Osteocyte (in vitro differentiated cells): ENCODE measurements at regions not wholly inside any gene's neighbourhood (a gene's known extent, or its start where the extent isn't known, plus 50 kb on each side); places are given as distances from the start of the nearest gene placed in this dataset.

ENCODE experiments used
- DNase-seq: peaks from one replicate; pipeline ENCODE4 v3.0.0; 2021; ENCODE audit warnings: mixed read lengths; ENCODE audit not compliant: unreplicated experiment; ENCODE audit errors: extremely low spot score
- H3K27ac Mint-ChIP-seq: one replicate; pipeline ENCODE4 v1.8.0; 2021; ENCODE audit warnings: mild to moderate bottlenecking, mixed read lengths; ENCODE audit not compliant: unreplicated experiment
- H3K27me3 Mint-ChIP-seq: one replicate; pipeline ENCODE4 v1.8.0; 2021; ENCODE audit warnings: mixed read lengths; ENCODE audit not compliant: unreplicated experiment
- H3K36me3 Mint-ChIP-seq: one replicate; pipeline ENCODE4 v1.8.0; 2021; ENCODE audit warnings: mixed read lengths; ENCODE audit not compliant: unreplicated experiment
- H3K4me1 Mint-ChIP-seq: one replicate; pipeline ENCODE4 v1.8.0; 2021; ENCODE audit warnings: mixed read lengths; ENCODE audit not compliant: unreplicated experiment
- H3K4me3 Mint-ChIP-seq: one replicate; pipeline ENCODE4 v1.8.0; 2021; ENCODE audit warnings: mild to moderate bottlenecking, moderate library complexity, mixed read lengths; ENCODE audit not compliant: unreplicated experiment
- H3K9me3 Mint-ChIP-seq: one replicate; pipeline ENCODE4 v1.8.0; 2021; ENCODE audit warnings: mixed read lengths; ENCODE audit not compliant: unreplicated experiment
- CTCF ChIP-seq: fragments of 200-600 bp; sonication (generic); IDR thresholded peaks from 2 replicates; pipeline ENCODE4 v1.5.0; 2021; ENCODE audit warnings: antibody characterized with exemption, mild to moderate bottlenecking, moderate library complexity

DNA sequence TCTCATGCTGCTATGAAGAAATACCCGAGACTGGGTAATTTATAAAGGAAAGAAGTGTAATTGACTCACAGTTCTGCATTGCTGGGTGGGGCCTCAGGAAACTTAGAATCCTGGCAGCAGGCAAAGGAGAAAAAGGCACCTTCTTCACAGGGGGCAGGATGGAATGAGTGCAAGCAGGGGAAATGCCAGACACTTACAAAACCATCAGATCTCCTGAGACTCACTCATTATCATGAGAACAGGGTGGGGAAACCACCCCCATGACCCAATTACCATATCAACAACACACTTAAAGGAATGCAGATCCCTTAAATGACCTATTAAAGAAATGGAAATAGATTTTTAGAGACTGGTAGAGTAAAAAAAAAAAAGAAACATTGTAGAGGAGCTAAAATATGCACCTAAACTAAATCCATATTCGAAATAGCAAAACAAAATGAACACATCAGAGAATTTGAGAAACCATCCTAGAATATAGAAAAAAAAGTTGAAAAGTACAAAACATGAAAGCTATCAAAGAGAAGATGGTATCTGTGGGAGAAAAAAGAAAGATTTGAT, 104.3 kb upstream of the UGT8 start:
- no peak for DNase-seq
- H3K4me3 Mint-ChIP-seq = no peak overlapping the region
- H3K4me1 Mint-ChIP-seq = no peaks in the 10 kb centered on the region
- no peak for TF ChIP-seq CTCF
- H3K9me3 Mint-ChIP-seq = peaks cover 3% of the 10 kb centered on the region
- H3K27ac Mint-ChIP-seq = no peak overlapping the region
- no peaks in the 10 kb centered on the region for H3K36me3 Mint-ChIP-seq
- peaks cover 17% of the 10 kb centered on the region for H3K27me3 Mint-ChIP-seq

- DNase-seq = no peak
- H3K4me1 Mint-ChIP-seq = no peaks in the 10 kb centered on the region
- no peaks in the 10 kb centered on the region for H3K36me3 Mint-ChIP-seq
- no peak overlapping the region for H3K27ac Mint-ChIP-seq
- H3K27me3 Mint-ChIP-seq = peaks cover 20% of the 10 kb centered on the region
- peaks cover 3% of the 10 kb centered on the region for H3K9me3 Mint-ChIP-seq
- no peak for TF ChIP-seq CTCF
- no peak overlapping the region for H3K4me3 Mint-ChIP-seq
These were observed 103.1 kb upstream of the UGT8 start for GRCh38 chr4:114495471-114495928.

- no peak for TF ChIP-seq CTCF
- DNase-seq = no peak
- Mint-ChIP-seq H3K27me3 (peaks cover 31% of the 10 kb centered on the region), H3K4me1 (no peaks in the 10 kb centered on the region), H3K4me3 (no peak overlapping the region), H3K9me3 (peaks cover 3% of the 10 kb centered on the region), H3K27ac (no peak overlapping the region), H3K36me3 (no peaks in the 10 kb centered on the region)
These were observed 101.5 kb upstream of the UGT8 start for GRCh38 chr4:114497116-114497515.

- DNase-seq = no peak
- H3K27me3 Mint-ChIP-seq = peaks cover 43% of the 10 kb centered on the region
- no peak overlapping the region for H3K4me3 Mint-ChIP-seq
- TF ChIP-seq CTCF = no peak
- H3K9me3 Mint-ChIP-seq = no peaks in the 10 kb centered on the region
- H3K36me3 Mint-ChIP-seq = no peaks in the 10 kb centered on the region
- no peak overlapping the region for H3K27ac Mint-ChIP-seq
- H3K4me1 Mint-ChIP-seq = no peaks in the 10 kb centered on the region
These were observed 89.3 kb upstream of the UGT8 start for GRCh38 chr4:114509340-114509739.

DNA sequence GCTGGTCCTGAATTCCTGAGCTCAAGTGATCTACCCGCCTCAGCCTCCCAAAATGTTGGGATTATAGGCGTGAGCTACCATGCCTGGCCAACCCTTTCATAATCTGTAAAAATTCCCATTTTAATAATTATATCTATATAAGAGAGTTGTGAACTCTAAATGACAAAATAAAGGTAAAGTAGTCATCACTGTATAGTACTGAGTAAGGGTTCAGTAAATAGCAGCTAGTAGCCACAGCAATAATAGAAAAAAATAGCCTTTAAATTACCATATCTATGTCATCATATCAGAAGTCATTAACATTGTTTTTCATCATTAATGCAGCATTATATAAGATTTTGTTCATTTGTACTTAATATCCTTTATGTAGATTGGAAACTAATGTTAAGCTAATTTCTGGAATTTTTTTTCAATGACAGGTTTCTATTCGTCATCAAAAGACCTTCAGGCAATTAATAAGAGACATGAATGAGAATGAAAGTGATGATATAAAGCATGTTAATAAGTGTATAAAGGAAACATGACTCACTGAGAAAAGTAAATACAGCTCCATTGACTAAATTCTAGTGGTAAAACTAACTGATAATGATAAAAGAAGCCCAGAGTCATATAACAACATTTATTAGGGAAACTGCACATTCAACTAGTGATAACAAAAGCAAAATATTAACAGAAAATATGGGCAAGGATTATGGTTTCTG, 85.9 kb upstream of the UGT8 start:
- no peak for TF ChIP-seq CTCF

More for the DNA sequence above, 85.9 kb upstream of the UGT8 start:
- H3K36me3 Mint-ChIP-seq = no peaks in the 10 kb centered on the region
- H3K27ac Mint-ChIP-seq = no peak overlapping the region
- no peaks in the 10 kb centered on the region for H3K9me3 Mint-ChIP-seq
- no peak for DNase-seq
- no peaks in the 10 kb centered on the region for H3K4me1 Mint-ChIP-seq
- H3K4me3 Mint-ChIP-seq = no peak overlapping the region
- peaks cover 21% of the 10 kb centered on the region for H3K27me3 Mint-ChIP-seq
